Thoracic aorta (tissue), 2 donors: ENCODE measurements at regions not wholly inside any gene's neighbourhood (a gene's known extent, or its start where the extent isn't known, plus 50 kb on each side); places are given as distances from the start of the nearest gene placed in this dataset.
"Not testable (repeated sequence)": the region's sequence is repeated elsewhere in the genome, so short reads cannot be mapped to it uniquely, and the experiment has no call there.

Experiments
- ATAC-seq: fragments of 150-250 bp; one replicate; pipeline ENCODE4 v1.8.0; 2017; ENCODE audit warnings: low read depth; ENCODE audit not compliant: insufficient number of reproducible peaks, low FRiP score
- DNase-seq: peaks from one replicate; pipeline ENCODE4 v3.0.0-alpha.2; 2020; ENCODE audit warnings: low spot score
- H3K27ac ChIP-seq, 2 donors: fragments of 200-600 bp; sonication (generic); 1 replicate in 1 of 2; 2 replicates in 1 of 2; pipeline ENCODE4 v1.5.1; 2016; ENCODE audit warnings: mild to moderate bottlenecking in 2 of 2, moderate library complexity in 2 of 2
- H3K27me3 ChIP-seq: fragments of 200-600 bp; sonication (generic); replicated peaks from 2 replicates; pipeline ENCODE4 v1.6.0; 2016; ENCODE audit warnings: mild to moderate bottlenecking; ENCODE audit not compliant: insufficient read depth
- H3K36me3 ChIP-seq: fragments of 200-600 bp; sonication (generic); one replicate; pipeline ENCODE4 v1.5.1; 2016
- H3K4me1 ChIP-seq, 2 donors: fragments of 200-600 bp; sonication (generic); 1 replicate in 1 of 2; 2 replicates in 1 of 2; pipeline versions ENCODE4 v1.5.1 to v1.6.0; 2016; ENCODE audit warnings: low read depth in 2 of 2, mild to moderate bottlenecking in 1 of 2; ENCODE audit not compliant: control insufficient read depth in 1 of 2
- H3K4me3 ChIP-seq: fragments of 200-600 bp; sonication (generic); 2 replicates; pipeline ENCODE4 v1.5.1; 2016; ENCODE audit warnings: mild to moderate bottlenecking
- H3K9me3 ChIP-seq: fragments of 200-600 bp; sonication (generic); 2 replicates; pipeline ENCODE4 v1.5.1; 2016
- CTCF ChIP-seq: fragments of 200-600 bp; sonication (generic); IDR thresholded peaks from one replicate; pipeline ENCODE4 v1.5.1; 2019; ENCODE audit warnings: antibody characterized with exemption

DNA sequence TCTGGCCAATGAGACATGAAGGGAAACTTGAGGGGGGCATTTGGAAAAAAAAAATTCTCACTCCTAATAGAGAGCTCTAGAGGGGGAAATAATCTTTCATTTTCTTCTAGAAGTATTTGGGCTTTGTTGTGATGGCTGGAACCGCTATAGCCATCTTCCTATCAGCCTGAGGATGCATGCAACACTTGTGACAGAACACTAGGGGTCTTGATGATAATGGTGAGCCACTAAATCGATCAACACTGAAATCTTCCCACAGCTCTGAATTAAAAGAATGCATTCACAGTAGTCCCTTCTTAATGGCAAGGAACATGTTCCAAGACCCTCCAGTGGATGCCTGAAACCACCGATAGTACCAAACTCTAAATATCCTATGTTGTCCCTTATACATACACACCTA lies 325.3 kb downstream of the LNPK start:
- Histone ChIP-seq H3K4me3 (no peak overlapping the region), H3K36me3 (no peaks in the 10 kb centered on the region)

DNA sequence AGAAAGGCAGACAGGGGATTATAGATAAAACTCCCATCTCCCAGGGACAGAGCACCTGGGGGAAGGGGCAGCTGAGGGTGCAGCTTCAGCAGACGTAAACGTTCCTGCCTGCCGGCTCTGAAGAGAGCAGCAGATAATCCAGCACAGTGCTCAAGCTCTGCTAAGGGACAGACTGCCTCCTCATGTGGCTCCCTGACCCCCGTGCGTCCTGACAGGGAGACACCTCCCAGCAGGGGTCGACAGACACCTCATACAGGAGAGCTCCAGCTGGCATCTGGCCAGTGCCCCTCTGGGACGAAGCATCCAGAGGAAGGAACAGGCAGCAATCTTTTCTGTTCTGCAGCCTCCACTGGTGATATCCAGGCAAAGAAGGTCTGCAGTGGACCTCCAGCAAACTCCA lies 333.3 kb downstream of the LNPK start:
- not testable (repeated sequence) for H3K4me1 ChIP-seq, ATAC-seq, H3K9me3 ChIP-seq, H3K36me3 ChIP-seq, H3K27ac ChIP-seq, DNase-seq, H3K4me3 ChIP-seq, H3K27me3 ChIP-seq

More for the DNA sequence above, 325.3 kb downstream of the LNPK start:
- no peaks in the 10 kb centered on the region for H3K27me3 ChIP-seq
- DNase-seq (no peak), ATAC-seq (no peak)
- no peak for TF ChIP-seq CTCF
- H3K4me1 ChIP-seq = no peaks in the 10 kb centered on the region
- no peak overlapping the region for H3K27ac ChIP-seq
- no peaks in the 10 kb centered on the region for H3K9me3 ChIP-seq

- ATAC-seq (no peak), DNase-seq (no peak)
- no peak overlapping the region for H3K4me3 ChIP-seq
- no peaks in the 10 kb centered on the region for H3K36me3 ChIP-seq
- no peaks in the 10 kb centered on the region for H3K27me3 ChIP-seq
- H3K27ac ChIP-seq = no peak overlapping the region
- H3K9me3 ChIP-seq = no peaks in the 10 kb centered on the region
- no peaks in the 10 kb centered on the region for H3K4me1 ChIP-seq
- TF ChIP-seq CTCF = no peak
Observed at GRCh38 chr2:175662335-175662734, 339.7 kb downstream of the LNPK start.

DNA sequence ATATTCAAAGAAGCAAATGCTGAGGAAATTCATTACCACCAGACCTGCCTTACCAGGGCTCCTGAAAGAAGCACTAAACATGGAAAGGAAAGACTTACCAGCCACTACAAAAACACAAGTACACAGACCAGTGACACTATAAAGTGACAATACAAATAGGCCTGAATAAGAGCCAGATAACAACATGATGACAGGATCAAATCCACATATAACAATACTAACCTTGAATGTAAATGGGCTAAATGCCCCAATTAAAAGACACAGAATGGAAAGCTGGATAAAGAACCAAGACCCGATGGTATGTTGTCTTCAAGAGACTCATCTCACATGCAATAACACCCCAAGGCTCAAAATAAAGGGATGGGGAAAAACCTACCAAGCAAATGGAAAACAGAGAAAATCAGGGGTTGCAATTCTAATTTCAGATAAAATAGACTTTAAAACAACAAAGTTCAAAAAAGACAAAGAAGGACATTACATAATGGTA lies 353.4 kb downstream of the LNPK start:
- peaks cover 8% of the 10 kb centered on the region for H3K9me3 ChIP-seq
- H3K36me3 ChIP-seq = no peaks in the 10 kb centered on the region
- no peaks in the 10 kb centered on the region for H3K4me1 ChIP-seq
- no peaks in the 10 kb centered on the region for H3K27me3 ChIP-seq
- DNase-seq = no peak
- H3K27ac ChIP-seq = no peak overlapping the region
- TF ChIP-seq CTCF = no peak
- ATAC-seq = no peak
- no peak overlapping the region for H3K4me3 ChIP-seq

DNA sequence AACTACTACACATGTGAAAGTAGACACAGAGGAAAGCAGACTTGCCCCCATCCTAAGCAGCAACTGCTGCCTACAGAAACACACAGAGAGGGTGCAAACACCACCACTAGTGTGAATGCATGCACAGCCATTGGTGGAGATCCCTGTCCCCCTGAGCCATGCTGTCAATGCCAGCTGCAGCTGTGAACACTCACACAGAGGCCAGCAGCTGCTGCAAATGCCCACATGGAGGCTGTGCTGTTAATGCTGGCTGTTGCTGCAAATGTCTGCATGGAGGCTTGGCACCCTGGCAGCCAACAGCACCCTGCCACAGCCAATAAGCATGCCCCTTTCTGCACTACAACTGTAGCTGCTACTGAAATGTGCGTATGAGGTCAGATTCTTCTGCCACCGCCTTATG lies 355.0 kb downstream of the LNPK start:
- Histone ChIP-seq H3K9me3 (peaks cover 8% of the 10 kb centered on the region), H3K4me1 (no peaks in the 10 kb centered on the region), H3K36me3 (no peaks in the 10 kb centered on the region), H3K27me3 (no peaks in the 10 kb centered on the region), H3K4me3 (no peak overlapping the region), H3K27ac (no peak overlapping the region)
- DNase-seq (no peak), ATAC-seq (no peak)
- TF ChIP-seq CTCF = no peak

GRCh38 chr2:175640655-175641054 lies 361.4 kb downstream of the LNPK start:
- H3K27me3 ChIP-seq = no peaks in the 10 kb centered on the region
- DNase-seq (no peak), ATAC-seq (no peak)
- TF ChIP-seq CTCF = no peak
- H3K9me3 ChIP-seq = no peaks in the 10 kb centered on the region
- no peak overlapping the region for H3K4me3 ChIP-seq
- no peaks in the 10 kb centered on the region for H3K4me1 ChIP-seq
- H3K27ac ChIP-seq = no peak overlapping the region
- no peaks in the 10 kb centered on the region for H3K36me3 ChIP-seq
